Esophagus squamous epithelium (tissue), 5 donors: ENCODE measurements at regions not wholly inside any gene's neighbourhood (a gene's known extent, or its start where the extent isn't known, plus 50 kb on each side); places are given as distances from the start of the nearest gene placed in this dataset.
"Not testable (repeated sequence)": the region's sequence is repeated elsewhere in the genome, so short reads cannot be mapped to it uniquely, and the experiment has no call there.

Experiments
- DNase-seq: peaks from one replicate; lab custom pipeline; 2025; lab: John Stamatoyannopoulos, UW
- H3K27ac ChIP-seq, 4 donors: fragments of 200-600 bp; sonication (generic); one replicate each; pipeline ENCODE4 v1.5.1; 2016 to 2019; ENCODE audit warnings: mild to moderate bottlenecking in 1 of 4
- H3K27me3 ChIP-seq, 4 donors: fragments of 200-600 bp; sonication (generic); 1 replicate in 3 of 4; 2 replicates in 1 of 4; pipeline versions ENCODE4 v1.5.1 to v1.6.0; 2017 to 2021; ENCODE audit warnings: antibody characterized with exemption in 1 of 4
- H3K36me3 ChIP-seq, 3 donors: fragments of 200-600 bp; sonication (generic); one replicate each; pipeline ENCODE4 v1.5.1; 2016 to 2019
- H3K4me1 ChIP-seq, 3 donors: fragments of 200-600 bp; sonication (generic); one replicate each; pipeline ENCODE4 v1.5.1; 2017 to 2019
- H3K4me3 ChIP-seq, 4 donors: fragments of 200-600 bp; sonication (generic); 1 replicate in 3 of 4; 2 replicates in 1 of 4; pipeline ENCODE4 v1.5.1; 2016 to 2019; ENCODE audit warnings: mild to moderate bottlenecking in 2 of 4, moderate library complexity in 1 of 4
- H3K9me3 ChIP-seq, 3 donors: fragments of 200-600 bp; sonication (generic); one replicate each; pipeline ENCODE4 v1.5.1; 2016 to 2019
- POLR2A ChIP-seq, 4 donors: fragments of 450-650 bp; IDR thresholded peaks; one replicate each; pipeline ENCODE4 v1.6.1; 2017; ENCODE audit warnings: antibody characterized with exemption in 4 of 4, mild to moderate bottlenecking in 4 of 4, moderate library complexity in 3 of 4
- WGBS, 2 donors: methylation state at CpG; one replicate each; pipeline ENCODE4 v1.1.5; 2018; 5-methylcytosine and 5-hydroxymethylcytosine counted together
- intact Hi-C: fragments of 100-400 bp; cut with DNase I; formaldehyde crosslinking; loops from one replicate; pipeline ENCODE4 v1.15.0; 2022
- TF ChIP-seq, protein P1 (sequence below), 6 experiments: fragments of 450-650 bp in 4 of 6; fragments of 200-600 bp in 2 of 6; sonication (generic) in 2 of 6; IDR thresholded peaks; one replicate each; pipeline ENCODE4 v1.5.1; 2016 to 2019; ENCODE audit warnings: antibody characterized with exemption in 6 of 6, mild to moderate bottlenecking in 4 of 6, moderate library complexity in 4 of 6
- donor health status: DM: yes; HTN: yes; CAD: no.

DNA sequence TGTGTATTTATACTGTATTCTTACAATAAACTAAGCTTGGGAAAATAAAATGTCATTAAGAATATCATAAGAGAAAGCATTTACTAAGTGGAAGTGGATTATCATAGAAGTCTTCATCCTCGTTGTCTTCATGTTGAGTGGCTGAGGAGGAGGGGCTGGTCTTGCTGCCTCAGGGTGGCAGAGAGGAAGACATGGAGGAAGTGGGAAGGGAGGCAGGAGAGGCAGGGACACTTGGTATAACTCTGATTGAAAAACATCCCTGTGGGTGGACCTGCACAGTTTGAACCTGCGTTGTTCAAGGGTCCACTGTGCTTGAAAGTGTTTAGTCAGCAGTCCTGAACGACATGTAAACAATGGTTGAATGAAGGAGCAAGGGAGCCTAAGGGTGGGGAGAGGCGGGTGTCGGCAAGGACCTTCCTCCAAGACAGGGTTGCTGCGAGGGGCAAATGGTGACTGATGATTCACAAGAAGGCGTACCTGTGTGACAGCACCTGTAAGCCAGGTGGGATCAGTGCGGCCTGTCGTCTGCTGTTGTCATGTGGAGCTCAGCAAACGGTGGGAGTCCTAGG, 103.8 kb upstream of the KLF13 start:
- Histone ChIP-seq H3K27me3 (no peaks in the 10 kb centered on the region), H3K9me3 (no peaks in the 10 kb centered on the region), H3K4me1 (peaks cover 14 to 63% (median 22%) of the 10 kb centered on the region in 3 donors), H3K4me3 (no peak overlapping the region), H3K36me3 (no peaks in the 10 kb centered on the region), H3K27ac (peak overlapping the region in 1 of 4 donors; percentile 46)
- intact Hi-C loops: no loop called here
- WGBS, 2 donors: 55 to 72% methylated on average over 10 of the region's 10 CpGs
- TF ChIP-seq POLR2A (IDR thresholded peaks at IDR 0.05): no peak
- DNase-seq: no peak

DNA sequence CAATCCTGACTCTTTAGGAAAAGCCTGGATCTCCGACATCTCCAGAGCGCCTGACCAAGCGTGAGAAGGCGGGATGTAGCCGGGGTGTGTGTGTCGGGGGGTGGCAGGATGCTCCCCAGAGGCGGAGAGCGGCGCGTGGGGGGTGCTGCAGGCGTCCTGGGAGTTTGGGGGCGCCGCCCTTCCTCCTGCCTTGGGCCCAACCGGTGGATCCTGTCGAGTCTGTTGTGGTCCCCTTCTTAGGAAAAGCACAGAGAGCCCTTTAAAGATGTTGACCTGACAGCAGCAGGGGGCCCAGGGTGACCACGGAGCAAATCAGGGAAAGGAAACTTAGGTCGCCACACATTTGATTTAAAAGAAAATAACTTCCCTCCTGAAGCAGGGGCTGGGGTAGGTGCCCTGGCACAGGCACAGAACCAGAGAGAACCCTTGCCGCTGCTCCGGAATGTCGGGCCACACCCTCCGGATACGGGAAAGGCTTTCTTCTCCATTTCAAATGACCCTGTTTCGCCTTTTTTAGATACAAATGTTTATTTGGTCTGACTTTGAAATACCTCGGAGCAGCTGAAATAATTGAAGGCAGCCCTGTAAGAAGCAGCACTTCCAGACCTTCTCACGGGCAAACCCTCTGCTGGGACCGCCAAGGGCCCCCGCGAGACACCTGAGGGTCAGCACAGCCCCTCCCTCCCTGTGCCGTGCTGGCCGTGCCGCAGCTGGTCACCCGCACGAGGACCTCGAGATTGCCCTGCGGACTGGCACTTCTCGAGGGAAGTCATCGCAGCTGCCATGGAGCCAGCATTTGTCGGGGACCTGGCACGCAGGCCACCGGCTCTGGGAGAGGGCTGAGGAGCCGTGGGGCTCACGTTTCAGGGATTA, 102.9 kb upstream of the KLF13 start:
- WGBS, 2 donors: 27 to 48% methylated on average over 20 to 21 of the region's 42 CpGs
- TF ChIP-seq, protein P1, sequence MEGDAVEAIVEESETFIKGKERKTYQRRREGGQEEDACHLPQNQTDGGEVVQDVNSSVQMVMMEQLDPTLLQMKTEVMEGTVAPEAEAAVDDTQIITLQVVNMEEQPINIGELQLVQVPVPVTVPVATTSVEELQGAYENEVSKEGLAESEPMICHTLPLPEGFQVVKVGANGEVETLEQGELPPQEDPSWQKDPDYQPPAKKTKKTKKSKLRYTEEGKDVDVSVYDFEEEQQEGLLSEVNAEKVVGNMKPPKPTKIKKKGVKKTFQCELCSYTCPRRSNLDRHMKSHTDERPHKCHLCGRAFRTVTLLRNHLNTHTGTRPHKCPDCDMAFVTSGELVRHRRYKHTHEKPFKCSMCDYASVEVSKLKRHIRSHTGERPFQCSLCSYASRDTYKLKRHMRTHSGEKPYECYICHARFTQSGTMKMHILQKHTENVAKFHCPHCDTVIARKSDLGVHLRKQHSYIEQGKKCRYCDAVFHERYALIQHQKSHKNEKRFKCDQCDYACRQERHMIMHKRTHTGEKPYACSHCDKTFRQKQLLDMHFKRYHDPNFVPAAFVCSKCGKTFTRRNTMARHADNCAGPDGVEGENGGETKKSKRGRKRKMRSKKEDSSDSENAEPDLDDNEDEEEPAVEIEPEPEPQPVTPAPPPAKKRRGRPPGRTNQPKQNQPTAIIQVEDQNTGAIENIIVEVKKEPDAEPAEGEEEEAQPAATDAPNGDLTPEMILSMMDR (IDR thresholded peaks at IDR 0.05): no peak
- TF ChIP-seq POLR2A (IDR thresholded peaks at IDR 0.05): no peak
- H3K27ac ChIP-seq: peak overlapping the region in 2 of 4 donors; percentile 39 to 46
- no peaks in the 10 kb centered on the region for H3K9me3 ChIP-seq
- intact Hi-C loops: no loop called here
- no peaks in the 10 kb centered on the region for H3K36me3 ChIP-seq
- peak overlapping the region in 3 of 4 donors; percentile 12 to 55 (median 27) for H3K4me3 ChIP-seq
- DNase-seq: no peak
- H3K4me1 ChIP-seq: peaks cover 14 to 57% (median 22%) of the 10 kb centered on the region in 3 donors
- H3K27me3 ChIP-seq: peaks cover 0 to 1% (median 0%) of the 10 kb centered on the region in 4 donors

DNA sequence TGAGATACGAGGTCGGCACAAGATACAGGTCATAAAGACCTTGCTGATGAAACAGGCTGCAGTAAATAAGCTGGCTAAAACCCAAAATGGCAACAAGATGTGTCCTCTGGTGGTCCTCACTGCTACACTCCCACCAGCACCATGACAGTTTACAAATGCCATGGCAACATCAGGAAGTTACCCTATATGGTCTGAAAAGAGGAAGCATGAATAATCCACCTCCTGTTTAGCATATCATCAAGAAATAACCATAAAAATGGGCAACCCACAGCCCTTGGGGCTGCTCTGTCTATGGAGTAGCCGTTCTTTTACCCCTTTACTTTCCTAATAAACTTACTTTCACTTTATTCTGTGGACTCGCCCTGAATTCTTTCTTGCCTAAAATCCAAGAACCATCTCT, 102.0 kb upstream of the KLF13 start:
- intact Hi-C loops, DNase-seq, H3K27ac ChIP-seq, H3K36me3 ChIP-seq, H3K27me3 ChIP-seq, H3K9me3 ChIP-seq: not testable (repeated sequence)
- H3K4me1 ChIP-seq: peaks cover 14 to 54% (median 22%) of the 10 kb centered on the region in 3 donors
- WGBS, 2 donors: 53 to 59% methylated on average over 4 of the region's 4 CpGs
- peak overlapping the region in 1 of 4 donors; percentile 4 for H3K4me3 ChIP-seq

DNA sequence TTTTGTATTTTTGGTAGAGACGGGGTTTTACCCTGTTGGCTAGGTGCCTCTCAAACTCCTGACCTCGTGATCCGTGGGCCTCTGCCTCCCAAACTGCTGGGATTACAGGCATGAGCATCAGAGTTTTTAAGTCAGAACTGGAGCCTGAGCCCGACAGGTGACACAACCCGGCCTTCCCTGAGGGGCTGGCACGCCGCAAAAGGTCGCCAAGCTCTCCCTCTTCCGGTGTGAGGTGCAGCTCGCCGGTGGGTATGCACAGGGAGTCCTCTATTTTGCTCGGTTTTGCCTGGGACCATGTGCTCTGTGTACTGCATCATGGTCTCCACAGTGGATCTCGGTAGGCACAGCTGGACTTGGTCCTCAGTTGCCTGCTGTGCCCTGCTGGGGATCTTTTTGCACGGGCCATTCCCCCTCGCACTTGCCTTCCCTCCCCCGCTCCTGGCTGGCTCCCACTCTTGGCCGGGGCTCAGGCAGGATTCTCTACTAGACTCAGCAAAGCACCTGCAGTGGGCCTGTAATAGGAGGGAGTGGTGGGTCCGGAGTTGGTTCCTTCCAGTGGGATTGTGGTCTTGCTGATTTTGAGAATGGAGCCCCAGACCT, 101.2 kb upstream of the KLF13 start:
- H3K27ac ChIP-seq: no peak overlapping the region
- no peaks in the 10 kb centered on the region for H3K36me3 ChIP-seq
- no peaks in the 10 kb centered on the region for H3K9me3 ChIP-seq
- intact Hi-C loops: no loop called here
- no peak overlapping the region for H3K4me3 ChIP-seq
- H3K4me1 ChIP-seq: peaks cover 14 to 50% (median 22%) of the 10 kb centered on the region in 3 donors
- DNase-seq: no peak
- 94 to 96% methylated on average over 3 to 14 of the region's 18 CpGs for WGBS, 2 donors
- TF ChIP-seq, protein P1 (IDR thresholded peaks at IDR 0.05): no peak
- TF ChIP-seq POLR2A (IDR thresholded peaks at IDR 0.05): no peak
- H3K27me3 ChIP-seq: peaks cover 0 to 4% (median 0%) of the 10 kb centered on the region in 4 donors

DNA sequence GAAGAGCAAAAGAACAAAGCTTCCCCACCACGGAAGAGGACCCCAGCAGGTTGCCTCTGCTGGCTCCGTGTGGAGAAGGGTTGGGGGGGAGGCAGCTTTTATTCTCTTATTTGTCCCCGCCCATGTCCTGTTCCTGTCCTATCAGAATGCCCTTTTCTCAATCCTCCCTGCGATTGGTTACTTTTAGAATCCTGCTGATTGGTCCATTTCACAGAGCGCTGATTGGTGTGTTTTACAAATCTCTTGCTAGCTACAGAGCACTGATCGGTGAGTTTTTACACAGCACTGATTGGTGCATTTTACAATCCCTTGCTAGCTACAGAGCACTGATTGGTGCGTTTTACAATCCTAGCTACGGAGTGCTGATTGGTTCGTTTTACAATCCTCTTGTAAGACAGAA, 100.6 kb upstream of the KLF13 start:
- H3K36me3 ChIP-seq: no peaks in the 10 kb centered on the region
- H3K4me1 ChIP-seq: peaks cover 14 to 54% (median 22%) of the 10 kb centered on the region in 3 donors
- no peaks in the 10 kb centered on the region for H3K9me3 ChIP-seq
- DNase-seq: no peak
- TF ChIP-seq, protein P1 (IDR thresholded peaks at IDR 0.05): no peak
- no peak for TF ChIP-seq POLR2A (IDR thresholded peaks at IDR 0.05)
- H3K27me3 ChIP-seq: peaks cover 0 to 4% (median 0%) of the 10 kb centered on the region in 4 donors
- WGBS, 2 donors: 93 to 95% methylated on average over 9 of the region's 9 CpGs
- intact Hi-C loops: no loop called here
- no peak overlapping the region for H3K4me3 ChIP-seq
- H3K27ac ChIP-seq: no peak overlapping the region
